HG03575 (cell line): ENCODE measurements at regions not wholly inside any gene's neighbourhood (a gene's known extent, or its start where the extent isn't known, plus 50 kb on each side); places are given as distances from the start of the nearest gene placed in this dataset.

Experiments used
- ATAC-seq: cut with Tn5 transposase; IDR thresholded peaks from one replicate; pipeline ENCODE4 v1.9.1; 2021; ENCODE audit not compliant: unreplicated experiment, insufficient number of reproducible peaks, low FRiP score; ENCODE audit errors: extremely low read depth

GRCh38 chr7:20267482-20267881, 50.3 kb upstream of the MACC1 start:
- no peak for ATAC-seq

GRCh38 chr7:20268824-20269223, 51.6 kb upstream of the MACC1 start:
- no peak for ATAC-seq

- no peak for ATAC-seq
These were observed 52.5 kb upstream of the MACC1 start for GRCh38 chr7:20269726-20270125.

GRCh38 chr7:20270371-20270770, 53.2 kb upstream of the MACC1 start:
- no peak for ATAC-seq

- ATAC-seq, result peak; percentile 88
These were observed 53.7 kb upstream of the MACC1 start for GRCh38 chr7:20270867-20271266.

GRCh38 chr7:20275637-20276036, 55.1 kb upstream of the ITGB8 start:
- ATAC-seq, result no peak

GRCh38 chr7:20276705-20277472, 53.8 kb upstream of the ITGB8 start:
- ATAC-seq, result no peak

GRCh38 chr7:20279979-20280378, 50.7 kb upstream of the ITGB8 start:
- no peak for ATAC-seq

- no peak for ATAC-seq
These were observed 50.0 kb upstream of the ITGB8 start for GRCh38 chr7:20280475-20281351.
